ENCODE measurements at regions not wholly inside any gene's neighbourhood (a gene's known extent, or its start where the extent isn't known, plus 50 kb on each side); places are given as distances from the start of the nearest gene placed in this dataset.
"Not testable (repeated sequence)": the region's sequence is repeated elsewhere in the genome, so short reads cannot be mapped to it uniquely, and the experiment has no call there.

DNA sequence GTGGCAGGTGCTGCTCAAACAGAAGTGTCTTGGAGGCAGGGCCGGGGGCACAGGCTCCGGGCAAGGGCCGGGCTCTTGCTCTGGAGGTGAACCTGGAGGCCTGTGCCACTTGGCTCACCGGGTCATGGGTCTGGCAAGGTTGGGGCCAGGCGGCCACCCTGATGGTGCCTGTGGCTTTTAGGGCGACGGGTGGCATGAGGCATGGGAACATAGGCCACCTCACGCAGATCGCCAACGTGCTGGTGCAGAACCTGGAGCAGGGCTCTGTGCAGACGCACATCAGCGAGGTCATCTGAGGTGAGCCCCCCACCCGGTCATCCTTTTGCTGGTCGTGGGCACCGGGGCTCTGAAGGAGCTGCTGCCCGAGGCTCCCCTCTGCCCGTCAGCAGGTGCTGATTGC is 202.7 kb downstream of the LIPI start:
- not testable (repeated sequence) for DNase-seq

DNA sequence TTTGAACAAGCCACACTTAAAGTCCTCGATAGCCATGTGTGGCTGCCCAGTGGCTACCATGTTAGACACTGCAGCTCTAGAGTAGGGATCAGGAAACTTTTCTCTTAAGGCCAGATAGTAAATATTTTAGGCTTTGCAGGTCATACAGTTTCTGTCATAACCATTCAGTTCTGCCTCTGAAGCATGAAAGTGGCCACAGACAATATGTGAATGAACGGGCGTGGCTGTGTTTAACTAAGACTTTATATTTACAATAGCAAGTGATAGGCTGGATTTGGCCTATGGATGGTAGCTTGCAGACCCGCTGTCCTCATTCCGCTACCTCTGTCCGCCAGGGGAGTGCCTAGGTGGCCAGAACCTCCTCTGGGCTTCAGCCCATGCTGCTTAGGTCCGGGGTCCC is 204.6 kb downstream of the LIPI start:
- DNase-seq, result not testable (repeated sequence)

DNA sequence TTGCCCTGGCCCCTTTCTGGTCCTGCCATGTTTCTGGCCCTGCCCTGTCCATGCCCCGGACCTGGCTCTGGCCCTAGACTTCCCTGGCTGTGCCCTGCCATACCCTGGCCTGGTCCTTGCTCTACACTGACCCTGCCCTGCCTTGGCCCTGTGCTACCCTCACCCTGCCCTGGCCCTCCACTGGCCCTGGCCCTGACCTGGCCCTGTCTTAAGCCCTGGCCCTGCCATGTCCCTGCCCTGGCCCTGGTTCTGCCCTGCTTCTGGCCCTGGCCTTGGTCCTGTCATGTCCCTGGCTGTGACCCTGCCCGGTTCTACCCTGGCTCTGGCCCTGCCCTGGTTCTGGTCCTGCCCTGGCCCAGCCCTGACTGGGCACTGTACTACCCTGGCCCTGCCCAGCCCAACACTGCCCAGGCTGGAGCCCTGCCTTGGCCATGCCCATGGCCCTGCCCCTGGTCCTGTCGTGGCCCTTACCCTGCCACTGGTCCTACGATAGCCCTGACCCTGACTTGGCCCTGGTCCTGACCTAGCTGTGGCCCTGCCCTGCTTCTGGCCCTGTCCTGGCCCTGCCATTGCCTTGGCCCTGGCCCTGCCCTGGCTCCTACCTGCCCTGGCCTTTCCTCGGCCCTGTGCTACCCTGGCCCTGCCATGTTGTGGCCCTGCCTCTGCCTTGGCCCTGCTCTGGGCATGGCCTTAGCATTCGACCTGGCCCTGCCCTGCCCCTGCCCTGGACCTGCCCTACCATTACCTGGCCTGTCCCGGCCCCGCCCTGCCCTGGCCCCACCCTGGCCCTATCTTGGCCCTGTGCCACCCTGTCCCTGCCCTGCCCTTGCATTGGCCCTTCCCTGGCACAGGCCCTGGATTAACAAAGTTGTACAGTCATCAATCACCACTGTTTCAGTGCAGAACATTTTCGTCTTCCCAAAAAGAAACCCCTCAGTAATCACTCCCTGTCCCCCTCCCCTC is 223.5 kb downstream of the LIPI start:
- DNase-seq, result not testable (repeated sequence)

DNA sequence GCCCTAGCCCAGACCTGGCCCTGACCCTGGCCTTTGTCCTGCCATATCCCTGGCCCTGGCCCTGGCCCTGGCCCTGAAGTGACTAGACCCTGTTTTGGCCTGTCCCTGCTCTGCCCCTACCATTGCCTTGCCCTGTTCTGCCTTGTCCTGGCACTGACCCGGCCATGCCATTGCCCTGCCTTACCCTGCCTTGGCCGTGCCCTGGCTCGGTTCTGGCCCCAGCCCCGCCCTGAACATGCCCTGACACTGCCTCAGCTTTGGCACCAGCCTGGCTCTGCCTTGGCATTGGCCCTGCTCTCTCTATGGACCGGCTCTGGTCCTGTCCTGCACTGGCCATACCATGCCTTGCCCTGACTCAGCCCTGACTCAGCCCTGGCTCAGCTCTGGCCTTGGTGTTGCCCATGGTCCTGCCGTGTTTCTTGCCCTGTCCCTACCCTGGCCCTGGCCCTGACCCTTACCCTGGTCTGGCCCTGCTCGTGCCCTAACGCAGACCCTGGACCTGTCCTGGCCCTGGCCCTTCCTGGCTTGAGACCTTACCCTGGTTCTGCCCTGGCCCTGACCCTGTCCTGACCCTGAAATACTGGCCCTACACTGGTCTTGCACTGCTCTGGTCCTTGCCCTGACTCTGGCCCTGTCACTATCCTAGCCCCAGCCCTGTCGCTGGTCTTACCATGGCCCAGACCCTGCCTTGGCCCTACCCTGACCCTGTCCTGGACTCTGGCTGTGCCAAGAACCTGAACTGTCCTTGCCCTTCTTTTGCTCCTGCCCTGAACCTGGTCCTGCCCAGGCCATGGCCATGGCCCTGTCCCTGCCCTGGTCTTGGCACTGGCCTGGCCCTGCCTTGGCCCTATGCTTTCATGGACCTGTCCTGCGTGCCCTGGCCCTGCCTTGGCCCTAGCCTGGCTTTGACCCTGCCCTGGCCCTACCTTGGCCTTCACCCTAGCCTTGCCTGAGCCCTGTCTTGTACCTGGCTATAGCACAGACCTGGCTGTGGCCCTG is 224.6 kb downstream of the LIPI start:
- not testable (repeated sequence) for DNase-seq

DNA sequence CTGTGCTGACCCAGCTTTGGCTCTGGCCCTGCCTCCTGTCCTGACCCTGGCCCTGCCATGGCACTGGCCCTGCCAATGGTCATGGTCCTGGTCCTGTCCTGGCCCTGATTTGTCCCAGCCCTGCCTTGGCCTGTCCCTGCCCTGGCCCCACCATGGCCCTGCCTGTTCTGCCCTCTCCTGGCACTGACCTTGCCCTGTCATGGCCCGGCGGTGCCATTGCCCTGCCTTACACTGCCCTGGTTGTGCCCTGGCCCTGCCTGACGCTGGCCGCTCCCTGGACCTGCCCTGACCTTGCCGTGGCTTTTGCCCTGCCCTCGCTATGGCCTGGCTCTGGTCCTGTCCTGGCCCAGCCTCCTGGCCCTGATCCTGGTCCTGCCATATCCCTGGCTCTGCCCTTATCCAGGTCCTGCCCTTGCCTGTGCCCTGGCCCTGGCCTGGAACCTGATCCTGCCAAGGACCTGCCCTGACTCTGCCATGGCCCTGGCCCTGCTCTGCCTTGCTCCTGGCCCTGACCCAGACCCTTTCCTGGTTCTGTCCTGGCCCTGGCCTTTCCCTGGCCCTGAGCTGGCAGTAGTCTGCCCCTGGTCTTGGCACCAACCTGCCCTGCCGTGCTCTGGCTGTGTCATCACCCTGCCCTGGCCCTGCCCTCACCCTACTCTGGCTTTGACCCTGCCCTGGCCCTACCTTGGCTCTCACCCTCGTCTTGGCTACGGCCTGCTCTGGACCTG is 225.5 kb downstream of the LIPI start:
- DNase-seq, result not testable (repeated sequence)

DNA sequence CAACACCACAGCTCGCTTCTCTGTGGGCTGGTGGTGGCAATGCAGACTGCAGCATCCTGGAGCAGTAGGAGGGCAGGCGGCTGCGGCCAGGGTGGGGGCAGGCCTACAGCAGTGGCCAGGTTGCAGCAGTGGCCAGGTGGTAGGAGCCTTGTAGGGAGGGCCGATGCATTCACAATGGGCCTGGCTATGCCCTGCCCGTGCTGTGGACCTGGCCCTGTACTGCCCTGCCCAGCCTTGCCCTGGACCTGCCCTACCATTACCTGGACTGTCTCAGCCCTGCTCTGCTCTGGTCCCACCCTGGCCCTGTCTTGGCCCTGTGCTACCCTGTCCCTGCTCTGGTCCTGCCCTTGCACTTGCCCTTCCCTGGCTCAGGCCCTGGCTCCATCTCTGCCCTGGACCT is 226.0 kb downstream of the LIPI start:
- not testable (repeated sequence) for DNase-seq

DNA sequence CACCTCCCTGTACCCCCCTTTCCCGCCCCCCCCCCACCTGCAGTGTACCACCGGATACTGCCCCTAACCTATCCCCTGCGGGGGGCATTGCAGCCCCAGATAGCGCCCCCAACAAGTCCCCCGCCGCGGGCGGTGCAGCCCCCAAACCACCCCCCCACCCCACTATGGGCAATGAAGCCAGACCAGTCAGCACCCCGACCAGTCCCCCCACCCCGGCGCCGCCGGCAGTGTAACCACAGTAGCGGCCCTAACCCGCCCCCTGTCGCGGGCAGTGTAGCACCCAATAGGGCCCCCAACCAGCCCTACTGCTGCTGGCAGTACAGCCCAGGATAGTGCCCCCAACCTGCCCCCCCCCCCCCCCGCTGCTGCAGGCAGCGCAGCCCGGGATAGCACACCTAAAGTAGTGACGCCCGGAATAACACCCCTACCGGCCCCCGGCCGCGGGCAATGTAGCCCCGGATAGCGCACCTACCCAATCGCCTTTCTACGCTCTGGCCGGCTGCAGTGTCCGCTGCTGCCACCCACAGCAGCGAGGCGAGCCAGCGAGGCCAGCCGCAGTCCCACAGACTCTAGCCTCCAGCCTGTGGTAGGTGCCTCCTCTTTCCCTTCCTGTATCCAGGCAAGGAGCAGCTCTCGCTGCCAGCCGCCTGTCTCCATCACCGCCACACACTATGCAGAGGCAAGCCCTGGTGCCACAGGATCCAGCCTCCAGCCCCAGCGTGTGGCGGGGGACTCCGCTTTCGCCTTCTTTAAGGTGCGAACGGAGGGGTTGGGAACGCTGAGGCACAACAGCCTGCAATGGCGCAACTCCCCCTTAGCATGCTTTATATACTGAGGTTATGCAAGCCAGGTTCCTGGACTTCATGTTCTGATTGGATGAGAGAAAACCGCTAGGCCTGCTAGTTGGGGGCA is 229.3 kb downstream of the LIPI start:
- not testable (repeated sequence) for DNase-seq

DNA sequence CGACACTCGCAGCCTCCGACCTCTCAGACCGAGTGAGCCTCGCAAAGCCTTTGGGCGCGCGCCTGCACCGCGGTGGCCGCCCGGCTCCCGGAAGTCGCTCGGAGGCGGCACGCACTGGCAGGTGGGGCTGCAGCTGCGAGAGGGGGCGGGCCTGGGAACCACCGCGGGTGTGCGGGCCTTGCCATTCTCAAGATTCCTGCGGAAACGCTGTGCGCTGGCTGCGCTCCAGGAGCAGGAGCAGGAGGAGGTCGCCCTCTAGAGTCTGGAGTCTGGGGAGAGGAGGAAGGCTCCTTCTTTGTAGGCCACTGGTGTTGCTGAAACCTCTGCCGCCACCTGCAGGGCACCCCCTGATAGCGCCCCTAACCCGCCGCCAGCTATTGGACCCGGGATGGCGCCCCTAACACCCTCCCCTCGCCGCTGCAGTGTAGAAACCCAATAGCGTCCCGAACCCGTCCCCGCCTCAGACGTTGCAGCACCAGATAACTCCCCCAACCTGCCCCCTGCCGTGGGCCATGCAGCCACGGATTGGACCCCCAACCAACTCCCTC is 230.6 kb downstream of the LIPI start:
- peak; percentile 52 for DNase-seq

DNA sequence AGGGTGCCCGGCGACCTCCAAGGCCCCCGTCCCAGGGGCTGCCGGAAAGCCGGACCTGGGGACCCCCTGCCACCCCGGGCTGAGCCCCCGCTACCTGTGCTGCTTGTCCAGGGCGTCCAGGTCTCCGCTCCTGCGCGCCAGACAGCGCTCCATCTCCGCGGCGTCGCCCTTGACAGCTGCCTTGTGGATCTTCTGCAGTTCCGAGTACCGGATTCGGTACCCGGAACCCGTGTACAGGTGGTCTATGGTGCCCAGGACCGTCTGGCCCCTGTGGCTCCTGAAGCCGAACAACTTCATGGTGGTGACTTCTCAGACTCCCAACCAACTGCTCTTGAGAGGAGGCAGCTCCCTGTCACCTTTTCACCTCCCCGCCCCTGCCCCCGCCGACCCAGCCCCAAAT is 231.1 kb downstream of the LIPI start:
- DNase-seq, result not testable (repeated sequence)

DNA sequence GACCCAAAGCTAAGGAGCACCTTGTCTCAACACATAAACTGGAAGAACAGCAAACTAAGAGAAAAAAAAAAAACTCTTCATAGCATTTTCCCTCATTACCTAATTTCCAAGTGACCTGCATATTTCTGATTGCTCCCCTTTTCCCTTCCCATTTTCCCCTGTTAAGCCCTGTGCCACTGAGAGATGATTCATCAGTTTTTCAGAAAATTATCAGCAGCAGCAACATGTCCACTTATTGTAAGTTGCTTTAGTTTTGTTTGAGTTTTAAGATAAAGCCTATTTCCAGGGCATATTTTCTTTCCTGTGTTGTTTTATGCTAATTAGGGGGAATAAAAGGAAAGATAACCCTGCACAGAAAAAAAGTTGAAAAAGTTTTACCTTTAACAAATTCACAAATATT is 236.2 kb downstream of the LIPI start:
- not testable (repeated sequence) for DNase-seq

DNA sequence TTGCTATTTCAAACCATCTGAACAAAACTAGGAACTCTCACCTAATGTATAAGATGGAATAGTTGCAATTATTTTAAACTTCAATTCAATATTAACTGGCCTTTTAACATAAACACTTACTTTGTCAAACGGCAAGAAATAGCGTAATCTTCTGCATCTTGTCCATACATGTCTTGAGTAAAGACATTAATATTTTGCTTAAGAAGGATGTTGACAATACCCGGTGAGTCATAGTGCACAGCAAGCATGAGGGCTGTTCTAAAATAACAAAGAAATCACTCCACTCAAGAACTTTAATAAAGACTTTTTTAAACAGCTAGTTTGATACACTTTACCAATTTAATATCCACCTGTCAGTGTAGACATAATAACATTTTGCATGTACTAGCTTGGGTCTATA is 240.9 kb downstream of the LIPI start:
- not testable (repeated sequence) for DNase-seq

DNA sequence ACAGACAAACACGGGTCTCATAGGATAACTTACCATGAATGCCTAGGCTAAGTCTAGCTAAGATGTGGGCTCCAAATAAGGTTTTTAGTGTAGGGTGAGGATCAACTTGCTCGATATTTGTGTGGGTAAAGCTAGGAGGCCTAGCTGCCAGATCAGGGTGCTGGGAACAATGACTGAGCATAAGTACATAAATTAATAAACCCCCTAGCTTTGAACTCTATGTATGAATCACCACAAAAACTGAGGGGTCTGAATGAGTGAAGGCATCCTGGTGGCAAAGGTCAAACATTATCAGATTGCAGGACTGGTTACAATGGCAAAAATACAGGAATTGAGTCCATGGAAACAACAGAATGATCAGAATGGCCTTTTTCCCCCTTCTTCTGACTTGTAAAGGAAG is 241.8 kb downstream of the LIPI start:
- peak; percentile 23 for DNase-seq

DNA sequence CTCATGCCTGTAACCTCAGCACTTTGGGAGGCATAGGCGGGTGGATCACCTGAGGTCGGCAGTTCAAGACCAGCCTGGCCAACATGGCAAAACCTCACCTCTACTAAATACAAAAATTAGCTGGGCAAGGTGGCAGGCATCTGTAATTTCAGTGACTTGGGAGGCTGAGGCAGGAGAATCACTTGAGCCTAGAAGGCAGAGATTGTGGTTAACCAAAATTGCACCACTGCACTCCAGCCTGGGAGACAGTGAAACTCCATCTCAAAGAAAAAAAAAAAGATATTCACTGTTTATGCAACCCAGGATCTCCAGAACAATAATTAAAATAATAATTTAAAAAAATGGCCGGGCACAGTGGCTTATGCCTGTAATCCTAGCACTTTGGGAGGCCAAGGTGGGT is 247.5 kb downstream of the LIPI start:
- DNase-seq, result not testable (repeated sequence)

DNA sequence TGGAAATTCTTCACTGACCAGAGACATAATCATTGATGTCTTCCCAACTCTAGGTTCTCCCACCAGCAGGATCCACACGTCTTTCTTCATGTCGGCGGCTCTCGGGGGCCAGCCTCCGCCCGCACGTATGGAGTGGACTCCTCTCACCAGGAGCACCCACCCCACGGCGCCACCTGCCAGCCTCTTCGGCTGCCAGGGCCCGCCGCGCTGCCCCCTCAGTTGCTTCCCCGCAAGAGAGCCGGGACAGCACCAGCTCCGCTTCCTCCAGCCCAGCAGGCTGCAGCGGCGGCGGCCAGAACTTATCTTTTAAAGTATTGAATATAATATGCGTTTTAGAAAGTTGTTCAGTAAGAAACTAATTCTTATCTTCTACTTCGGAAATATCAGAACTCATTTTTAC is 273.5 kb downstream of the LIPI start:
- DNase-seq, result no peak

DNA sequence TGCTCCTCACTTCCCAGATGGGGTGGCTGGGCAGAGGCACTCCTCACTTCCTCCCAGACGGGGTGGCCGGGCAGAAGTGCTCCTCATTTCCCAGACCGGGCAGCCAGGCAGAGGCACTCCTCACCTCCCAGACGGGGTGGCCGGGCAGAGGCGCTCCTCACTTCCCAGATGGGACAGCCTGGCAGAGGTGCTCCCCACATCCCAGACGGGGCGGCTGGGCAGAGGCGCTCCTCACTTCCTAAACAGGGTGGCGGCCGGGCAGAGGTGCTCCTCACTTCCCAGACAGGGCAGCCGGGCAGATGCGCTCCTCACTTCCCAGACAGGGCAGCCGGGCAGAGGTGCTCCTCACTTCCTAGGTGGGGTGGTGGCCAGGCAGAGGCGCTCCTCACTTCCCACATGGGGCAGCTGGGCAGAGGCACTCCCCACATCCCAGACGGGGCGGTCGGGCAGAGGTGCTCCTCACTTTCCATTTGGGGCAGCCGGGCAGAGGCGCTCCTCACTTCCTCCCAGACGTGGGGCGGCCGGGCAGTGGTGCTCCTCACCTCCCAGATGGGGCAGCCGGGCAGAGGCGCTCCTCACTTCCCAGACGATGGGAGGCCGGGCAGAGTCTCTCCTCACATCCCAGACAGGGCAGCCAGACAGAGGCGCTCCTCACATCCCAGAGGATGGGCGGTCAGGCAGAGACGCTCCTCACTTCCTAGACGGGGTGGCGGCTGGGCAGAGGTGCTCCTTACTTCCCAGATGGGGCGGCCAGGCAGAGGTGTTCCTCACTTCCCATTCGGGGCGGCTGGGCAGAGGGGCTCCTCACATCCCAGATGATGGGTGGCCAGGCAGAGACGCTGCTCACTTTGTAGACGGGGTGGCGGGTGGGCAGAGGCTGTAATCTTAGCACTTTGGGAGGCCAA is 274.5 kb downstream of the LIPI start:
- not testable (repeated sequence) for DNase-seq

DNA sequence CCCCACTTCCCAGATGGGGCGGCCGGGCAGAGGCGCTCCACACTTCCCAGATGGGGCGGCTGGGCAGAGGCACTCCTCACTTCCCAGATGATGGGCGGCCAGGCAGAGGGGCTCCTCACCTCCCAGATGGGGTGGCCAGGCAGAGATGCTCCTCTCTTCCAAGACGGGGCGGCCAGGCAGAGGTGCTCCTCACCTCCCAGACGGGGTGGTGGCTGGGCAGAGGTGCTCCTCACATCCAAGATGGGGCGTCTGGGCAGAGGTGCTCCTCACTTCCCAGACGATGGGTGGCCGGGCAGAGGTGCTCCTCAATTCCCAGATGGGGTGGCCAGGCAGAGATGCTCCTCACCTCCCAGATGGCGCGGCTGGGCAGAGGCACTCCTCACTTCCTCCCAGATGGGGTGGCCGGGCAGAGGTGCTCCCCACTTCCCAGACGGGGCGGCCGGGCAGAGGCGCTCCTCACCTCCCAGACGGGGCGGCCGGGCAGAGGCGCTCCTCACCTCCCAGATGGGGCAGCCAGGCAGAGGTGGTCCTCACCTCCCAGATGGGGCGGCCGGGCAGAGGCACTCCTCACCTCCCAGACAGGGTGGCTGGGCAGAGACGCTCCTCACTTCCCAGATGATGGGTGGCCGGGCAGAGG is 275.2 kb downstream of the LIPI start:
- not testable (repeated sequence) for DNase-seq

DNA sequence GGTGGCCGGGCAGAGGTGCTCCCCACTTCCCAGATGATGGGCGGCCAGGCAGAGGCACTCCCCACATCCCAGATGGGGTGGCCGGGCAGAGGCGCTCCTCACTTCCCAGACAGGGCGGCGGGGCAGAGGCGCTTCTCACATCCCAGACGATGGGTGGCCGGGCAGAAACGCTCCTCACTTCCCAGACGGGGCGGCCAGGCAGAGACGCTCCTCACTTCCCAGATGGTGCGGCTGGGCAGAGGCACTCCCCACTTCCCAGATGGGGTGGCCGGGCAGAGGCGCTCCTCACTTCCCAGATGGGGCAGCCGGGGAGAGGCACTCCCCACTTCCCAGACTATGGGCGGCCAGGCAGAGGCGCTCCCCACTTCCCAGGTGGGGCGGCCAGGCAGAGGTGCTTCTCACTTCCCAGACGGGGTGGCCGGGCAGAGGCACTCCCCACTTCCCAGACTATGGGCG is 275.8 kb downstream of the LIPI start:
- DNase-seq, result not testable (repeated sequence)

DNA sequence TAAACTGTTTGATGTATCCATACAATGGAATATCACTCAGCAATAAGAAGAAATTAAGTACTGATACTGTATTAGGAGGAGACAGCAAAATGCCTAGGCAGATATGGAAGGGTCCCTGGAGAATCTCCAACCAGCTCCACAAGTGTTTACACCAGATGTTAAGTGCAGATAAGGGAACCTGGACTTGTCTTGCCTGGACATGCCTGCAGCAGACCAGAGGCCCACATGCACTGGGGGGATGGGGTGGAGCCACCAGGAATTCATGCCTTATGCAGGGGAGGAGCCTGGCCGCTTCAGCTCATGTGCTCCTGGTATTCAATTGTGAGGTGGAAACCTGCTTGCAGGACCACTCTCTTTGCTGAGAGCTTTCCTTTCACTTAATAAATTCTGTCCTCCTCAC is 287.6 kb downstream of the LIPI start:
- not testable (repeated sequence) for DNase-seq

DNA sequence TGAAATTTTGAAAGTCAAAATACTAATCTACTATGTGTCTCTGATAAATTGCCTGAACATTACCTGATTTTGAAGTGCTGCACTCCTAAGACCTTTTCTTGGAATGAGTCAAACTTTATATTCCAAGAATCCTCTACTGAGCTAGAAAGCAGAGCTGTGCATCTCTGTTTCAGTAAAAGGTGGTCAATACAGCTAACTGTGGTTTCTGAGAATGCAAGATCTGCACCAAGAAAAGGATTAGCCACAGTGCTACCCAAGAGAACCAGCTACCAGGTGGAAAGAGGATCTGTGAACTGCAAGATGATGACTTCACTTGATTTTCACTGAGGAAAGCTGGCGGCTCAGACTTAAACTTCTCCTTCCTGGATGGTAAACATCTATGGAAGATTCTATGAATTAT is 289.3 kb downstream of the LIPI start:
- peak; percentile 24 for DNase-seq

Measured in activated CD4-positive, alpha-beta T cell treated with anti-CD3 and anti-CD28 coated beads, Interleukin-10, Interleukin-2, amounts not matched to agents 100 ng/mL and 50 ng/mL, durations not matched to agents 16 hours and 8 hours (primary cell).